K562 (cell line): ENCODE measurements at regions not wholly inside any gene's neighbourhood (a gene's known extent, or its start where the extent isn't known, plus 50 kb on each side); places are given as distances from the start of the nearest gene placed in this dataset.

Experiments
- ATAC-seq: fragments of 200-7000 bp; cut with Tn5 transposase; 3 replicates; pipeline ENCODE4 v1.9.1; 2020; ENCODE audit warnings: moderate library complexity
- BruUV-seq: library from RNA; stranded (reverse); fragments of 400-500 nt; replicated peaks from 2 replicates; lab custom pipeline; 2021; lab: Mats Ljungman, UMichigan
- CTCF ChIA-PET: fragments of 300-600 bp; formaldehyde crosslinking; extraction: SDS; loops from one replicate; lab custom pipeline; 2021; ENCODE audit warnings: low intra/inter-chr PET ratio; lab: Yijun Ruan, JAX
- POLR2A ChIA-PET: fragments of 300-600, 350-650 bp; sonication (Branson Sonifier 250); formaldehyde crosslinking; extraction: SDS; loops from one replicate; lab custom pipeline; 2021; ENCODE audit warnings: antibody characterized with exemption, inconsistent platforms; lab: Yijun Ruan, JAX
- DNase-seq, 4 experiments: peaks; one replicate each; pipeline versions ENCODE4 v3.0.0 to v3.0.0-alpha.2; 2011 to 2018; ENCODE audit warnings: low spot score in 3 of 4, mixed read lengths in 3 of 4; ENCODE audit errors: extremely low read depth in 1 of 4
- FAIRE-seq: peaks from 2 replicates; lab custom pipeline; 2011; peaks lifted over from hg19 to GRCh38; lab: Jason Lieb, UNC
- H2AFZ ChIP-seq: 2 replicates; pipeline ENCODE4 v1.6.0; 2011; ENCODE audit warnings: low read depth, low read length, control low read depth, inconsistent platforms
- H3K27ac ChIP-seq: fragments of 200-600 bp; 3 replicates; pipeline ENCODE4 v1.8.0; 2011; ENCODE audit warnings: low read depth, mild to moderate bottlenecking, control low read depth, inconsistent platforms, low read length, moderate library complexity, mixed read lengths; ENCODE audit errors: extremely low read depth
- H3K27me3 ChIP-seq, 2 experiments: fragments of 300-600 bp in 1 of 2; 2 replicates in 1 of 2; 3 replicates in 1 of 2; pipeline versions ENCODE4 v1.6.0 to v1.8.0; 2011; ENCODE audit warnings: inconsistent platforms in 2 of 2, low read length in 2 of 2, mild to moderate bottlenecking in 1 of 2, mixed read lengths in 1 of 2, moderate library complexity in 1 of 2; ENCODE audit not compliant: control insufficient read depth in 2 of 2, insufficient read depth in 2 of 2
- H3K36me3 ChIP-seq: fragments of 300-600 bp; 3 replicates; pipeline ENCODE4 v1.8.0; 2011; ENCODE audit warnings: mild to moderate bottlenecking, low read length, inconsistent platforms; ENCODE audit not compliant: control insufficient read depth, insufficient read depth
- H3K4me1 ChIP-seq, 2 experiments: fragments of 200-600 bp in 1 of 2; replicated peaks in 1 of 2; 2 replicates in 1 of 2; 3 replicates in 1 of 2; pipeline versions ENCODE4 v1.5.1 to v1.8.0; 2011; ENCODE audit warnings: inconsistent platforms in 2 of 2, low read length in 2 of 2, mild to moderate bottlenecking in 1 of 2, mixed read lengths in 1 of 2, moderate library complexity in 1 of 2; ENCODE audit not compliant: control insufficient read depth in 2 of 2, insufficient read depth in 2 of 2
- H3K4me2 ChIP-seq: 2 replicates; pipeline ENCODE4 v1.6.1; 2011; ENCODE audit warnings: low read length, control low read depth, inconsistent platforms, mixed read lengths; ENCODE audit not compliant: insufficient read depth
- H3K4me3 ChIP-seq: fragments of 200-600 bp; sonication (generic), shearing (Covaris generic); 2 replicates; pipeline ENCODE4 v1.5.1; 2016; ENCODE audit warnings: control low read depth, inconsistent platforms
- H3K79me2 ChIP-seq: fragments of 200-600 bp; 3 replicates; pipeline ENCODE4 v1.8.0; 2011; ENCODE audit warnings: low read length, inconsistent platforms; ENCODE audit not compliant: control insufficient read depth, insufficient read depth
- H3K9ac ChIP-seq, 2 experiments: 2 replicates each; pipeline versions ENCODE4 v1.6.0 to v1.6.1; 2011; ENCODE audit warnings: low read depth in 2 of 2, low read length in 2 of 2, control low read depth in 1 of 2, inconsistent platforms in 1 of 2, mild to moderate bottlenecking in 1 of 2, mixed read lengths in 1 of 2; ENCODE audit not compliant: insufficient read depth in 1 of 2
- H3K9me1 ChIP-seq: one replicate; pipeline ENCODE4 v1.6.0; 2011; ENCODE audit warnings: inconsistent platforms, mild to moderate bottlenecking, low read length, moderate library complexity; ENCODE audit not compliant: control insufficient read depth, insufficient read depth
- H3K9me3 ChIP-seq: replicated peaks from 2 replicates; pipeline ENCODE4 v1.5.1; 2011; ENCODE audit warnings: low read depth, low read length, inconsistent platforms; ENCODE audit not compliant: control insufficient read depth, insufficient read depth
- H4K20me1 ChIP-seq: replicated peaks from 2 replicates; pipeline ENCODE4 v1.6.1; 2011; ENCODE audit warnings: low read length, inconsistent platforms, mixed read lengths; ENCODE audit not compliant: control insufficient read depth, insufficient read depth
- BDP1 ChIP-seq: IDR thresholded peaks from 3 replicates; pipeline ENCODE4 v1.6.1; 2011; ENCODE audit not compliant: insufficient read length, insufficient read depth
- CREB5 ChIP-seq: fragments of 250-450 bp; sonication (Bioruptor Pico); IDR thresholded peaks from 2 replicates; pipeline ENCODE4 v1.5.0; 2020; ENCODE audit warnings: mild to moderate bottlenecking
- GTF2E2 ChIP-seq: fragments of 200-800 bp; sonication (Bioruptor generic); IDR thresholded peaks from 2 replicates; pipeline ENCODE4 v1.6.1; 2016; ENCODE audit warnings: missing genetic modification characterization, missing compliant biosample characterization
- MTA1 ChIP-seq: fragments of 450-650 bp; IDR thresholded peaks from 2 replicates; pipeline ENCODE4 v1.6.1; 2017; ENCODE audit warnings: borderline replicate concordance
- PTBP1 ChIP-seq: fragments of 200-400 bp; formaldehyde crosslinking; IDR thresholded peaks from 2 replicates; pipeline ENCODE4 v1.6.1; 2017; ENCODE audit warnings: low read depth, low read length
- STAG1 ChIP-seq: sonication (generic); formaldehyde crosslinking; IDR thresholded peaks from 2 replicates; pipeline ENCODE4 v1.5.0; 2020; ENCODE audit warnings: missing genetic modification reagents, borderline replicate concordance
- U2AF1 ChIP-seq: fragments of 200-400 bp; formaldehyde crosslinking; optimal IDR thresholded peaks from 2 replicates; pipeline ENCODE3; 2017; ENCODE audit warnings: mild to moderate bottlenecking, low read depth, low read length, moderate library complexity
- YY1 ChIP-seq, 3 experiments: IDR thresholded peaks; 2 replicates each; pipeline ENCODE4 v1.6.1; 2011; ENCODE audit warnings: low read length in 2 of 3, mild to moderate bottlenecking in 2 of 3, moderate library complexity in 2 of 3, borderline replicate concordance in 1 of 3, control low read depth in 1 of 3, low read depth in 1 of 3; ENCODE audit not compliant: insufficient read depth in 3 of 3, insufficient replicate concordance in 2 of 3, control insufficient read depth in 1 of 3, insufficient read length in 1 of 3; ENCODE audit errors: extremely low read depth in 1 of 3
- ZFX ChIP-seq: sonication (generic); formaldehyde crosslinking; IDR thresholded peaks from 2 replicates; pipeline ENCODE4 v1.8.0; 2022; ENCODE audit warnings: mild to moderate bottlenecking, missing genetic modification reagents, moderate library complexity
- WGBS: fragments of 100-300 bp; shearing (Covaris generic); methylation state at CpG from one replicate; pipeline ENCODE4 v1.1.6; 2016; ENCODE audit warnings: low coverage, mixed read lengths; ENCODE audit not compliant: insufficient coverage; ENCODE audit errors: missing lambda C conversion rate; 5-methylcytosine and 5-hydroxymethylcytosine counted together
- in situ Hi-C: fragments of 300-500 bp; cut with MboI; formaldehyde crosslinking; loops from 4 replicates; pipeline ENCODE4 v1.15.0; 2018; ENCODE audit warnings: inconsistent platforms, mixed read lengths
- intact Hi-C: fragments of 100-400 bp; cut with micrococcal nuclease; formaldehyde crosslinking; loops from 2 replicates; pipeline ENCODE4 v1.14.2; 2022

GRCh38 chr3:30397030-30397429 lies 209.4 kb upstream of the TGFBR2 start:
- H3K4me2 ChIP-seq: no peak overlapping the region
- FAIRE-seq (no peak), ATAC-seq (no peak), DNase-seq (no peak)
- in situ Hi-C loops: no loop called here
- POLR2A ChIA-PET: no interaction called here
- no peak overlapping the region for H3K9ac ChIP-seq
- intact Hi-C loops: no loop called here
- H2AFZ ChIP-seq: no peak overlapping the region
- BruUV-seq: no TSS peak
- H3K4me1 ChIP-seq: no peaks in the 10 kb centered on the region
- no peaks in the 10 kb centered on the region for H4K20me1 ChIP-seq
- TF ChIP-seq ZFX (CRISPR knock-in tag) (no peak), U2AF1 (no peak), BDP1 (no peak), YY1 (IDR thresholded peaks at IDR 0.05; ENCODE audit: borderline replicate concordance in 1 of 3, control insufficient read depth in 1 of 3, extremely low read depth in 1 of 3, insufficient read depth in 3 of 3, insufficient read length in 1 of 3, insufficient replicate concordance in 2 of 3, low read depth in 1 of 3, low read length in 2 of 3) (no peak), PTBP1 (no peak), CREB5 (CRISPR knock-in tag) (no peak), STAG1 (CRISPR knock-in tag) (no peak), MTA1 (no peak), GTF2E2 (tag) (no peak)
- H3K9me3 ChIP-seq: peaks cover 3% of the 10 kb centered on the region; the same call in 1 of the 2 replicates
- H3K27me3 ChIP-seq: no peaks in the 10 kb centered on the region
- no peaks in the 10 kb centered on the region for H3K79me2 ChIP-seq
- H3K27ac ChIP-seq: no peak overlapping the region
- no peaks in the 10 kb centered on the region for H3K36me3 ChIP-seq
- 0% methylated on average over 1 of the region's 1 CpG for whole genome bisulfite sequencing
- no peak overlapping the region for H3K4me3 ChIP-seq
- no peaks in the 10 kb centered on the region for H3K9me1 ChIP-seq
- CTCF ChIA-PET: no interaction called here
